Gastrocnemius medialis (tissue), 4 donors: ENCODE measurements at regions not wholly inside any gene's neighbourhood (a gene's known extent, or its start where the extent isn't known, plus 50 kb on each side); places are given as distances from the start of the nearest gene placed in this dataset.

Experiments used
- ATAC-seq, 2 donors: fragments of 150-250 bp; one replicate each; pipeline ENCODE4 v1.9.1; 2016
- DNase-seq, 2 donors: peaks; one replicate each; pipeline ENCODE4 v3.0.0-alpha.2; 2019
- H3K27ac ChIP-seq, 4 donors: fragments of 200-600 bp; sonication (generic); 1 replicate in 1 of 4; 2 replicates in 3 of 4; pipeline ENCODE4 v1.5.1; 2016 to 2018; ENCODE audit warnings: mild to moderate bottlenecking in 2 of 4, moderate library complexity in 1 of 4
- H3K27me3 ChIP-seq, 3 donors: fragments of 200-600 bp; sonication (generic) in 2 of 3; 1 replicate in 1 of 3; 2 replicates in 2 of 3; pipeline versions ENCODE4 v1.5.1 to v1.6.0; 2016 to 2019; ENCODE audit warnings: mild to moderate bottlenecking in 1 of 3, moderate library complexity in 1 of 3
- H3K36me3 ChIP-seq, 2 donors: fragments of 200-600 bp; sonication (generic) in 1 of 2; one replicate each; pipeline ENCODE4 v1.5.1; 2017 to 2018
- H3K4me1 ChIP-seq, 2 donors: fragments of 200-600 bp; sonication (generic) in 1 of 2; one replicate each; pipeline ENCODE4 v1.5.1; 2016 to 2017; ENCODE audit warnings: mild to moderate bottlenecking in 2 of 2
- H3K4me3 ChIP-seq, 4 donors: fragments of 200-600 bp; sonication (generic) in 3 of 4; 1 replicate in 1 of 4; 2 replicates in 3 of 4; pipeline ENCODE4 v1.5.1; 2016 to 2019; ENCODE audit warnings: mild to moderate bottlenecking in 2 of 4
- H3K9me3 ChIP-seq, 3 donors: fragments of 200-600 bp; sonication (generic) in 2 of 3; 1 replicate in 1 of 3; 2 replicates in 2 of 3; pipeline ENCODE4 v1.5.1; 2016 to 2019
- POLR2A ChIP-seq, 2 donors: fragments of 450-650 bp; IDR thresholded peaks; one replicate each; pipeline ENCODE4 v1.6.1; 2017; ENCODE audit warnings: antibody characterized with exemption in 2 of 2, mild to moderate bottlenecking in 2 of 2, moderate library complexity in 2 of 2
- in situ Hi-C, 4 donors: fragments of 200-750 bp; cut with MboI; loops; one replicate each; pipeline versions ENCODE4 v1.15.0 to v1.8.0; 2017; ENCODE audit warnings: low sequenced_read_pairs in 4 of 4
- intact Hi-C: fragments of 100-400 bp; cut with DNase I; formaldehyde crosslinking; loops from one replicate; pipeline ENCODE4 v1.15.1; 2023; ENCODE audit warnings: low total_unique reads
- TF ChIP-seq, protein P1 (sequence below), 5 experiments: fragments of 450-650 bp in 3 of 5; fragments of 200-600 bp in 2 of 5; sonication (generic) in 2 of 5; IDR thresholded peaks in 4 of 5; conservative IDR thresholded peaks in 1 of 5; 1 replicate in 4 of 5; 2 replicates in 1 of 5; pipeline ENCODE4 v1.5.1; 2016 to 2019; ENCODE audit warnings: antibody characterized with exemption in 5 of 5, mild to moderate bottlenecking in 3 of 5, moderate library complexity in 3 of 5

DNA sequence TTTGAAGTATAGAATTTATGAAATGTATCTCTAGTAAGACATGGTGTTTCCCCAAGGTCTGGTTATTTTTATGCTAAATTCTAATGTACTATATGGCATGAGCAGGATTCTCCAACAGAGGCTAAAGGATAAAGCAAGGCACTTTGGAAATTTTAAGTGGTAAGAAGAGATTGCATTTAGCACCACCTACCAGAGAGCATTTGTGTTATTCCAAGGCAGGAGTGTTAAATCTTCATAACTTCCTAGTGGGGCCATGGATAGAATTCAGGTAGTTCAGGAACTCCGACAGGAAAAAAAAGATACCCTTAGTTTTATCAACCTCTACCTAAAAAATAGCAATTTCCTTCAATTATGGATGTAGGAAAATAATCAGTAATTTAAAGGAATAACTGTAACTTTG lies 497.4 kb upstream of the CRIM1 start:
- in situ Hi-C loops (no loop called here), intact Hi-C loops (no loop called here)
- no peaks in the 10 kb centered on the region for H3K9me3 ChIP-seq
- no peaks in the 10 kb centered on the region for H3K27me3 ChIP-seq
- no peak for DNase-seq
- H3K4me3 ChIP-seq, result no peak overlapping the region
- TF ChIP-seq POLR2A (IDR thresholded peaks at IDR 0.05), result no peak
- TF ChIP-seq, protein P1, sequence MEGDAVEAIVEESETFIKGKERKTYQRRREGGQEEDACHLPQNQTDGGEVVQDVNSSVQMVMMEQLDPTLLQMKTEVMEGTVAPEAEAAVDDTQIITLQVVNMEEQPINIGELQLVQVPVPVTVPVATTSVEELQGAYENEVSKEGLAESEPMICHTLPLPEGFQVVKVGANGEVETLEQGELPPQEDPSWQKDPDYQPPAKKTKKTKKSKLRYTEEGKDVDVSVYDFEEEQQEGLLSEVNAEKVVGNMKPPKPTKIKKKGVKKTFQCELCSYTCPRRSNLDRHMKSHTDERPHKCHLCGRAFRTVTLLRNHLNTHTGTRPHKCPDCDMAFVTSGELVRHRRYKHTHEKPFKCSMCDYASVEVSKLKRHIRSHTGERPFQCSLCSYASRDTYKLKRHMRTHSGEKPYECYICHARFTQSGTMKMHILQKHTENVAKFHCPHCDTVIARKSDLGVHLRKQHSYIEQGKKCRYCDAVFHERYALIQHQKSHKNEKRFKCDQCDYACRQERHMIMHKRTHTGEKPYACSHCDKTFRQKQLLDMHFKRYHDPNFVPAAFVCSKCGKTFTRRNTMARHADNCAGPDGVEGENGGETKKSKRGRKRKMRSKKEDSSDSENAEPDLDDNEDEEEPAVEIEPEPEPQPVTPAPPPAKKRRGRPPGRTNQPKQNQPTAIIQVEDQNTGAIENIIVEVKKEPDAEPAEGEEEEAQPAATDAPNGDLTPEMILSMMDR (IDR thresholded peaks at IDR 0.05 in 4 of 5, conservative IDR thresholded peaks at IDR 0.05 in 1 of 5), result no peak
- no peak for ATAC-seq
- no peaks in the 10 kb centered on the region for H3K36me3 ChIP-seq
- H3K27ac ChIP-seq, result no peak overlapping the region
- H3K4me1 ChIP-seq, result no peaks in the 10 kb centered on the region

DNA sequence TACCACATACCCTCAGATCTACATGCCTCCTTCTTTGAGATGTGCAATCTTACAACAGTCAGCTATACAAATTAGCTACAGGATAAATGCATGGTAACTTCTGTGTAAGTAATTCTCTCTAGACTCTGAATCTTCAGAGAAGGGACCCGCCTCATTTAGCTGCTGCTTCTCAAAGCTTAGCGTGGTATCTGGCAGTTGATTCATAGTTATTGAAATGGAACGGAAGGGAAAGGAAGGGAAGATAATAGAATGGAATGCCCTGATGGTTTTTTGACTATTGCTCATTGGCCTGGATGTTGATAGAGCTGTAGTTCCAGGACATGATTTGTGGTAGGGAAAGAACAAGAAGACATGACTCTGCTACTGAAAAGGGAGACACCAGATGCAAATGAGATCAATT lies 498.1 kb upstream of the CRIM1 start:
- H3K9me3 ChIP-seq, result no peaks in the 10 kb centered on the region
- H3K4me1 ChIP-seq, result no peaks in the 10 kb centered on the region
- intact Hi-C loops (no loop called here), in situ Hi-C loops (no loop called here)
- TF ChIP-seq, protein P1 (IDR thresholded peaks at IDR 0.05 in 4 of 5, conservative IDR thresholded peaks at IDR 0.05 in 1 of 5), result no peak
- TF ChIP-seq POLR2A (IDR thresholded peaks at IDR 0.05), result no peak
- H3K27ac ChIP-seq, result no peak overlapping the region
- H3K36me3 ChIP-seq, result no peaks in the 10 kb centered on the region
- H3K27me3 ChIP-seq, result no peaks in the 10 kb centered on the region
- ATAC-seq, result no peak
- DNase-seq, result no peak
- no peak overlapping the region for H3K4me3 ChIP-seq

DNA sequence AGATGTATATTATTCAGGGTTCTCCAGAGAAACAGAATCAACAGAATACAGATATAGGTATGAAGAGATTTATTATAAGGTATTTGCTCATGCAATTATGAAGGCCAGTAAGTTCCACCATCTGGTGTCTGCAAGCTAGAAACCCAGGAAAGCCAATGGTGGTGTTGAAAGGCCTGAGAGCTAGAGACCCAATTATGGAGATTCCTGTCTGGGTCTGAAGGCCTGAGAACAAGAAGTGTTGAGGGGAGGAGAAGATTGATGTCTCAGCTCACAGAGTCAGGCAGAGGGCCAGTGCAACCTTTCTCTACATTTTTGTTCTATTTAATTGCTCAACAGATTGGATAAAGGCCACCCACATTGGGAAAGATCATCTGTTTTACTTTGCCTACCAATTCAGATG lies 524.2 kb upstream of the CRIM1 start:
- Histone ChIP-seq H3K36me3 (no peaks in the 10 kb centered on the region), H3K4me3 (no peak overlapping the region), H3K27me3 (no peaks in the 10 kb centered on the region), H3K27ac (no peak overlapping the region), H3K9me3 (no peaks in the 10 kb centered on the region), H3K4me1 (peaks cover 6 to 9% of the 10 kb centered on the region in 2 donors)
- no peak for DNase-seq
- TF ChIP-seq, protein P1 (IDR thresholded peaks at IDR 0.05 in 4 of 5, conservative IDR thresholded peaks at IDR 0.05 in 1 of 5), result no peak
- TF ChIP-seq POLR2A (IDR thresholded peaks at IDR 0.05), result no peak
- no peak for ATAC-seq
- intact Hi-C loops, result no loop called here
- in situ Hi-C loops, result no loop called here

DNA sequence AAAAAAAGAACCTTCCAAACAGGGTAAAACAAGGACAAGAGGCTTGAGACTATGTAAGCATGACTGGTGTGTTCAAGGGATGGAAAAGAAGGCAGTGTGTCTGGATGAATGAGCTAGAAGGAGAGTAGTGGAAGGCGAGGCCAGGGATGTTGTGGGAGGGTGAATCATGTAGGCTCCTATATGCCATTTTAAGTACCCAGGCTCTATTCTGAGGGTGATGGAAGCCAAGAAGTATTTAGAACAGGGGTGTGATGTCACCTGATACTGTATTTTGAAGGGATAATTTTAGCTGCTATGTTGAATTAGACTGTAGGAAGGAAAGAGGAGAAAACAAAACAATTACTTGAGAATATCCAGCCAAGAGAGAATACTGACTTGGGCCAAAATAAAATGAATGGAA lies 524.7 kb upstream of the CRIM1 start:
- Histone ChIP-seq H3K4me1 (peaks cover 6 to 9% of the 10 kb centered on the region in 2 donors), H3K27ac (no peak overlapping the region), H3K27me3 (no peaks in the 10 kb centered on the region), H3K9me3 (no peaks in the 10 kb centered on the region), H3K36me3 (no peaks in the 10 kb centered on the region), H3K4me3 (no peak overlapping the region)
- ATAC-seq (peak in 1 of 2 donors; percentile 26), DNase-seq (no peak)
- intact Hi-C loops (no loop called here), in situ Hi-C loops (no loop called here)
- TF ChIP-seq, protein P1 (IDR thresholded peaks at IDR 0.05 in 4 of 5, conservative IDR thresholded peaks at IDR 0.05 in 1 of 5), result no peak
- no peak for TF ChIP-seq POLR2A (IDR thresholded peaks at IDR 0.05)

DNA sequence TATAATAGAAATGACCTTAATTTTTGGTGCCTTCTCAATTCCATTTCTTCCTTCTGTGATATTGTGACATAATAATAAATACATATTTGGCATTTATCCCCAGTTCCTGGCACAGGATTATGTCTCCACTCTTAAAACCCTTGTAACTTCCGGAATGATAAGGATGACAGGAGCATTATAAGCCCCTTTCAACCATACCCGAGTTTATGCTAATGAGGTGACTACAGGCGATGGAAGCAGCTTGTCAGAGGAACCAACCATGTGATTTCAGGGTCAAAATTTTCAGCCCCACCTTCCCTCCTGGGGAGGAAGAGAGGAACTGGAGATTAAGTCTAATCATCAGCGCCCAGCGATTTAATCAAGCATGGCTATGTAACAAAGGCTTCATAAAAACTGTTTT lies 528.5 kb upstream of the CRIM1 start:
- Histone ChIP-seq H3K27me3 (no peaks in the 10 kb centered on the region), H3K36me3 (no peaks in the 10 kb centered on the region), H3K27ac (no peak overlapping the region), H3K9me3 (no peaks in the 10 kb centered on the region), H3K4me3 (no peak overlapping the region), H3K4me1 (peaks cover 6 to 9% of the 10 kb centered on the region in 2 donors)
- intact Hi-C loops (no loop called here), in situ Hi-C loops (no loop called here)
- ATAC-seq, result no peak
- no peak for DNase-seq
- TF ChIP-seq POLR2A (IDR thresholded peaks at IDR 0.05), result no peak
- TF ChIP-seq, protein P1 (IDR thresholded peaks at IDR 0.05 in 4 of 5, conservative IDR thresholded peaks at IDR 0.05 in 1 of 5), result no peak
